HG03520 (cell line): ENCODE measurements at regions not wholly inside any gene's neighbourhood (a gene's known extent, or its start where the extent isn't known, plus 50 kb on each side); places are given as distances from the start of the nearest gene placed in this dataset.

Experiments used
- ATAC-seq: cut with Tn5 transposase; IDR thresholded peaks from one replicate; pipeline ENCODE4 v1.9.1; 2021; ENCODE audit warnings: mild to moderate bottlenecking, moderate library complexity; ENCODE audit not compliant: unreplicated experiment

DNA sequence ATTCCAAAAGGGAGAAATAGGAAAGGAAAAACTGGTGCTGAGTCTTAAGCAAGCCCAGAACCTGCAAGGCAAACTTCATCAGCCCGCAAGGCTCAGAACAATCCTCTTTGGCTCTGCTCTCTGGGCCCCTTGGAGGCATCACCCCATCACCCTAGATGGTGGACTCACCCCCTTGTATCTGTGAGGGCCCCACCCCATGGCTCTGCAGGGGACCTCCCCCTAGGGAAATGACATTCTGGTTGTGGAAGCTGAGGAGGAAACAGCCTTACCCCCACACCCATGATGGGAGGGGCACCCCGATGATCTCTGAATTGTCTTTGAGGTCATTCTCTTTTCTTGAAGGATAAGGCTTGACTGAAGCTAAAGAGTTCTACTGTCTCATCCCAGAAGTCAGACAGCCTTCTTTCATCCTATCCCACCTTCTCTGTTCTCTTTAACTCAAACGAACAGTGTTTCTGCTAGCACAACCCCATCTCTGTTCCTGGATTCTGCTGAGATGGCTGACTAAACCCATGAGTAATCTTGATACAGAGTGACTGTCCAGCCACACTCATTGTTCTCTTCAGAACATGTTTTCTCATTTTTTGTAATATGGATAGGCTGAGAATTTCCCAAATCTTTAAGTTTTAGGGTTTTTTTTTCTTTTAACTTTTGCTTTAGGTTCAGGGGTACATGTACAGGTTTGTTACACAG is 492.1 kb upstream of the MYT1L start:
- no peak for ATAC-seq

DNA sequence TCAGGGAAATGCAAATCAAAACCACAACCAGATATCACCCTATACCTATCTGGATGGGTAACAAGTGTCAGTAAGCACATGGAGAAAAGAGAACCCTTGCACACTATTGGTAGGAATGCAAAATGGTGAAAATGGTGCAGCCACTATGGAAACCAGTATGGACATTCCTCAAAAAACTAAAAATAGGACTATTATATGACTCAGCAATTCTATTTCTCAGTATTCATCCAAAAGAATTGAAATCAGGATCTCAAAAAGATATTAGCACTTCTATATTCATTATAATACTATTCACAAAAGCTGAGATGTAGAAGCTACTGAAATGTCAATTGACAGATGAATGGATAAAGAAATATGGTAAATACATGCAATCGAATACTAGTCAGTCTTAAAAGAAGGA is 491.1 kb upstream of the MYT1L start:
- ATAC-seq = no peak

DNA sequence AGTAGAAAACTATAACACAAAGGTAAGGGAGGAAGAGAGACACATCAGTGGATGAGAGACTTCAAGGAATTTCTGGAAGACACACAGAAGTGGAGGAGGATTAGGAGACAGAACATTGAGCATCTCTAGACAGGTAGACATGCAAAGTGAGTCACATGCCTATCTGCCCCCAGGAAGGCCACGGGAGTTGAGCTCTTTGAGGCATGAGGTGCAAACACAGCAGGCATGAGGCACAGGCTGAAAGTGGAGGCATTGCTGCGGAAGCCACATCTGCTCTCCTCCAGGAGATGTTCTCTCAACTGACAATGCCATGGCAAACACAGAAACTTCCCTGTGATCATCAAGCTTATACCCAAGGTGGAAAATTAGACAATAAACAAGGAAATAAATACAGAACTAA is 481.6 kb upstream of the MYT1L start:
- ATAC-seq = no peak

DNA sequence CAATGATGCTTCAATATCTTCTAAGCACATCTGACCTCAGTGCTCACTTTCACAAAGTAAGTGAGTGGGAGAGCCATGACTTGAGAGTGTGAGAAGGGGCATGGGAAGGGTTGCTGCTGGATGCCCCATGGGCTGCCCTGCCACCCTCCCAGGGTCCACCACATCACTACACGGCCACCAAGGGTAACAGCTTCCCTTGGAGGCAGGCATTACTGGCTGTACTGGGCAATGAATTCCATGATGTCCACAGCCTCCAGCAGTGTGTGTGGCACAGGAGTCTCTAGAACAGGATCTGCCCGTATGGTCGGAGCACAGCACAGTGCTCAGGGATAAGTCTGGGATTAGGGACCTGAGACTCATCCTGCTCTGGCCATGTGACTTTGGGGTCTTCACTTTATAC is 481.0 kb upstream of the MYT1L start:
- ATAC-seq = no peak

DNA sequence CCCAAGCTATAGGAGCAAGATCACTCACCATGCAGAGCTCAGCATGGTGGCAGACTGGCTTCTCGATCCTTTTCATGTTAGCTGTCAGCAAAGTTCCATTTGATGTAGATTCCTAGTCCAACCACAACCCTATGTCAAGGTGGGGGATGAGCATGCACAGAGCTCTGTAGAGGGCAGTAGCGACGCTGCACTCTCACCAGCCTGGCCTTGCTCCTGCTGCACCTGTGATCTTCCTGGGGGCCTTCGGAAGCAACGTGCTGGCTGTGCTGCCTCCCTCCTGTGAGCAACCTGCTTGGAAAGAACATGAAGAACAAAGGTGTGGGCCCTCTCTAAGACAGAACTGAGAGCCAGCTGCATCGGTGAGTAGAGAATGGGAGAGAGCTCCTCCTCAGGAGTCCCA is 479.4 kb upstream of the MYT1L start:
- no peak for ATAC-seq

DNA sequence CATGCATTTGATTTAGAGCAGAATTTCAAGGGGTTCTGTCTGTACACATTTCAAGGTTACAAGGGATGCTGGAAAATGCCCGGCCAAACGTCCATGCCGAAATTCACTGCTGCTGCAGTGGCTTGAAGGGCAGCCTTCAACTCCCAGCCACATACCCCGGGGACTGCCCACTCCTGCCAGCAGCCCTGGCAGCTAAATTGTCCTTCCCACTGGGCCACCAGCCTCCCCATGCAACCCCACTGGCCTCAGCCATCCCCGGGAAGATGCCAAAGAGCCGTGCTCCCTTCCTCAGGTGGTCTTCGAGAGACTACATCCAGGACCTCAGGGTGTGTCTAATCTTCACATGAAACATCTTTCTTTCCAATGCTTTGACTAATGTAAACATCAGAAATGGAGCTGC is 478.7 kb upstream of the MYT1L start:
- no peak for ATAC-seq

DNA sequence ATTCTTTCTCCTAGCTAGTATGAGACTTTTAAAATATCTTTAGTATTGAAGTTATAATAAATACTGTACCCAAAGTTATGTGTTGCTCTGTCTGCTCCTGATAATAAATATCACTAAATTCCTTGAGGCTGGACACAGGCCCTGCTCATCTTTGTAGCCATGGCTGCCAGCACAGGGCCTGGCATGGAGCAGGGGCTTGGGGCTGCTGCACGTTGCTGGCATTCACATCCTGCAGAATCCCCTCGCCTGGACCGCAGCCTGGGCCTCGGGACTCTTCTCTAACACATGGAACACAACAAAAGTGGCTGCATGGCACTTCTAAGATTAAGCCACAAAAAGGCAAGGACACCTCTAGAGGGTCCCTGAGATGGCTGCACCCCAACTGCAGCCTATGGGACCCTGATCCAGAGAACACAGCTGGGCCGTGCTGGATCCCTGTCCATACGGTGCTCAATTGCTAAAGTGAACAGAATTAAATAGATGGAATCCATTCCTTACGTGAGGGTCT is 477.5 kb upstream of the MYT1L start:
- no peak for ATAC-seq

DNA sequence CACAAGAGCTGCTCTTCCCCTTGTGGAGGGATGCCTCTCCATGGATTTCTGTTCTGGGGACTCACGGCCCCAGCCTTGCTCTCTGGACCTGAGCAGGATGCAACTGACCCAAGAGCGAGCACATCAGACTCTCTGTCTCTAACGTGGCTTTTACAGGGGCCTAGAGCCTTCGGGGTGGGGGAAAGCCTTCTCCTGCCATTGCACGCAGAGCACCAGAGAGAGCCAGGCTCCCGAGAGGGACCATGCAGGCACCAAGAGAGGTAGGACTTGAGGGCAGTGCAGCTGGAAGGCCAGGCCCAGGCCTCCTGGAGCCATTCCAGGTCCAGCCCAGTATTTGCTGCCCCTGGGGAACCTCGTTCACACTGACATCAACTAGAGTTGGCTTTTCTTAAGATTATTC is 475.6 kb upstream of the MYT1L start:
- no peak for ATAC-seq

DNA sequence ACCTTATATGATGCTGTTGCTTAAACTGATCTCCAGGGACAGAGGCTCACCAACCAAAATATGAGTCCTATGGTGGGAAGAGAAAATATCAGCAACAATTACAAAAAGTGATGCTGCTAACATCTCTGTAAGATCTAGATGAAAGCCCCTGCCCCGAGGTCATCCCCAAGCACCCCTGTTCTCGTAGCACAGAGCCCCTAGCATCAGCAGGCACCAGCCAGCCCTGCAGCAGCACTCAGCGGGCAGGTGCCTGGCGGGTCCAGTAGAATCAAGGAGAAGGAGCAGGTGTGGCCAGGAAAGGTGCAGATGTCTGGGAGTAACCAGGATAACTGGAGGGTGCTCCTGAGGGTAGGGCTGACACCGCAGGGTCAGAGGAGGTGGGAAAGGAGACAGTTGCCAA is 474.2 kb upstream of the MYT1L start:
- no peak for ATAC-seq

DNA sequence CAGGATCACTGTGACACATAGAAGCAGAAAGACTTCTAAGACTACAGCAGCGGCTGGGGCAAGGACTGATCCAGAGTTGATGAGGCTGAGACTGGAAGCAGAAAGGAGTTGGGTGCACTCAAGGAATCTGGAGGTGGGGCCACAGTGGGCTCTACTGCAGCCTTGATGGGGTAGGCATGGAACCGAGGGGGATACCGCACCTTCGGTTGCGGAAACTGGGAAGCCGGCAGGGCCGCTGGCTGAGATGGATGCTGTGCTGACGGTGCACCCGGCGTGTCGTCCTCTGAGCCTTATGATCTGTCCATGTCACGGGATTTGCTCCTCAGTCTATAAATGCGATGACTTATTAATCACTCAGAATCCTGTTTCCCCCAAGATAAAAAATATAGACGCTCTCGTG is 473.5 kb upstream of the MYT1L start:
- no peak for ATAC-seq

DNA sequence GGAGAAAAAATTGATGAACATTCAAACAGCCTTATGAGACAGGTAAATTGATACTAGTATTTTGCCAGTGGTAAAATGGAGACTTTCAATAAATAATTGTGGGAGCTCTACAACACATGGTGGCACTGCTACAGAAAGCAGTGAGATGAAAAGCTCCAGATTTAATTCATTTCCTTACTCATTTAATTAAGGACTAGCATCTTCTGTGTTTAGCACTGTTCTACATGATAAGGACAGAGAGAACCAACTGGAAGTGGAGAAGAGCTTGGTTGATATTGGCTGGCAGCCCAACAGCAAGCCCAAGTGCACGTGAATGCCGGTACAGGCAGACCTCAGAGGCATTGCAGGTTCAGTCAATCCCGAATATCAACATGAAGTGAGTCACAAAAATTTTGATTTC is 470.4 kb upstream of the MYT1L start:
- no peak for ATAC-seq

DNA sequence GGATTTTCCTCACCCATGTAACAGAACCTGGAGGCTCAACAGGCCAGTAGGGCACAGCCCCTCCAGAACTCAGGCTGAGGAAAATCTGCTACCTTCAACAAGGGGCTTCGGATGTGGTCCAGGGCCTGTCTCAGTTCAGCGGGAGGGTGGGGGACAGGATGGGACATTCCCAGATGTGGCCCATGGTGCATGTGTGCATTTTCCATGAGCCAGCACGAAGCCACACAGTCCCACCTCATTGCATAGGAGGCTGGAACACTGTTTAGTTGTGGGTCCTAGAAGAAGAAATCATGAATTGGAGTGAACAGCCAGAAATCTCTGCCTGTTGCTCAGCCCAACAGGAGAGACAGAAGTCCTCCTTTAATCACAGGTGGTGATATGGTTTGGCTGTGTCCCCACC is 469.6 kb upstream of the MYT1L start:
- no peak for ATAC-seq

DNA sequence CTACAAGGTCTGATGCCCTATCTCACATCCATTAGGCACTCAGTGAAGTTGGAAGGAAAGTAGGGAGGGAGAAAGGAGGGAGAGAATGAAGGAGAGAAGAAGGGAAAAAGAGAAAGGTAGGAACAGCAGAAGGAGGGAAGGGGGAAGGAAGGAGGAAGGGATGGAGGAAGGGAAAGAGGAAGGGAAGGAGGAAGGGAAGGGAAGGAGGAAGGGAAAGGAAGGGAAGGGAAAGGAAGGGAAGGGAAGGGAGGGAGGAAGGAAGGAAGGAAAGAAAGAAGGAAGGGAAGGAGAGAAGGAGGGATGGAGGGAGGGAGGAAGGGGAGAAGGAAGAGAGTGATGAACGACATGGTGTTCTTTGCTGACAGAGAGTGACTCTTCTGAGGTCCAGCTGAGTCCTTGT is 468.9 kb upstream of the MYT1L start:
- ATAC-seq = no peak

DNA sequence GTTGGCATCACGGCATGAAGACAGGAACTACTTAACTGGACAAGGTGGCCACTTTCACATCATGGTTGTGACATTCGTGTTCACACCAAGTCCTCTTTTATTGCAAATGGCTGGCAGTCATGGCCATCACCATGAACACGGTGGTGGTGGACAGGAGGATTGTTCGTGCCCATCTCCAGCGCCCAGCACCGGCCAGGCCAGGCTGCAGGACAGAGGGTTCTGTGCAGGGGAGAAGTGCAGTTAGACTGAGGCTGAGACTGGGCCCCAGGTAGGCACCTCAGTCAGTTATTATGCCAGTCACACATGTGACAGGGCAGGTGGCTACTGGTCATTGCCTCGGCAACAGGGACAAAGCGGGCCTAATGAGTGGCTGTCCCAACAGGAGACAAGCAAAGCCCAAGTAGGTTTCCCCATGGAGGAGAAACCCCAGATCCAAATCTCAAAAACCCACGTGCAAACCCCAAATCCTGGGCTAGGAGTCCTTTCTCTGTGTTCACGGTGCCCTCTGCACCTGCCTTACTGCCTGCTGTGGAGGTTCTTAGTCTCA is 468.1 kb upstream of the MYT1L start:
- ATAC-seq = no peak

DNA sequence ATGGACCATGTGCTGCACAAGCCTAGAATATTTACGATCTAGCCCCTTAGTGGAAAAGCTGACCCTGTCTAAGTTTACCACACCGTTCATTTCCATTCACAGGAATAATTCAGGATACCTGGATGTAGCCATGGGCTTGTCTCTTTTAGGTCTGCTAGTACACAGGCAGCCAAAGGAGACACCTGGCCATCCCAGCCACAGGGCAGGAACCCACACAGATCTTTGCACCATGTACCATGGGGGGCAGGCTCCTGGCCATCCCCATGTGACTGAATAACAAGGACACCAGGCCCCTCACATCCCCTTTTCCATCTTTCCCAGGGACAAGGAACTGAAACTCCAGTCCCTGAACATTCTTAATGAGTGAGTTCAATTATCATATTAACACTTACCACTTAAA is 467.3 kb upstream of the MYT1L start:
- ATAC-seq = no peak

DNA sequence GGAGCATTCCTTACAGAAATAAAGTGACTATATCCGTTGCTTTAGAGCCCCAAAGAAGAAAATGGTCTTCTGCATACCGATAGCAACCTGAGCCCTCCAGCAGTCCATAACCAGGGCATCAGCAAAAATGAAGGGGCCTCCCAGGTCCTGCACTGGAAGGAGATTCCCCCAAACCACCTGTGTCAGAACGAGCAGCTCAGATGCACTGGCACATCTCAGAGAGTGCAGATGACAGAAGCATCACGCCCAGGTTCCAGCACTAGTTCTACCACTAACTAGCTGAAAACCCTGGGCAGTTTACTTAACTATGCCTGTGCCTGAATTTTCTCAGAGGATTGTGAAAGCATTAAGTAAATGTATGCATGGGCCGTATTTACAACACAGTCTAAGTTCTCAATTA is 466.7 kb upstream of the MYT1L start:
- no peak for ATAC-seq

DNA sequence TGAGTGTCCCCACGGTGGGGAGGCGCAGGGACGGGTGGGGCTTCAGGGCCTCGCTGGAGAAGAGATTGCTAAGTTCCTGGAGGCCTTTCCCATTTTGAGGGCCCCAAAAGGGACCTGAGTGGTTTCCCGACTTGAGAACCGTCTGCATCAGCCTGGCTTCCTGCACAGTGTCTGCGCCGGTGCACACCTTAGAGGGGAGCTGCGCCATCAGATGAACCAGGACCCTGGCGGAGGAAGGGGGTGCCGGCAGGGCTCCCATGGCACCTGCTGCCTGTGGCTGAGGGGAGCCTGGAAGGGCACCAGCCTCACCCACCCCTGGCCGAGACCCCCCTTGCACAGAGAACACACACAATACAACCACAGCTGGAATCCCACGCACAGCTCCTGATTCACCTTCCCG is 465.1 kb upstream of the MYT1L start:
- no peak for ATAC-seq

DNA sequence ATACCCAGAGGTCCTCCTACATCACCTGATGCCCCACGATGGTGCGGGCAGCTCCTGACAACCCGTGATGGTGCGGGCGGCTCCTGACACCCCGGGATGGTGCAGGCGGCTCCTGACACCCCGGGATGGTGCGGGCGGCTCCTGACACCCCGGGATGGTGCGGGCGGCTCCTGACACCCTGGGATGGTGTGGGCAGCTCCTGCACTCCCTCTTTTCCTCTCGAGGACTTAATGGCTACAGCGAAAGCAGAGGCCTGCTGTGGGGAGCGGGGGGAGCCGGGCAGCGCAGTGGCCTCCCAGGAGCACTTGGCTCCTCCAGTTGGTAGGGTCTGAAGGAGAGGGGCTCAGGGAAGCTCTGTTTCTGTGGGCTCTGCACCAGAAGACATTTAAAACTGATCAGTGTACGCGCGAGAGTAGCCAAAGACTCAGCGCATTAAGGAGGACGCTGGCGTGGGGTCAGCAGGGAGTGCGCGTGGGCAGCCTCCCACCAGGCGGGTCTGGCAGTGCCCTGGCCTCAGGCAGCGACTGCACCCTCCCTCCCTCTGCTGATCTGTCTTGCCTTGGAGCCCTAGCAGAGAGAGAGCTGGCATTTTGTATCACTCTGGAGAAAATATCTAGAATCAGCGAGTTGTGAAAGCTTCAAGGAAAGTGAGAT is 464.5 kb upstream of the MYT1L start:
- ATAC-seq = no peak

DNA sequence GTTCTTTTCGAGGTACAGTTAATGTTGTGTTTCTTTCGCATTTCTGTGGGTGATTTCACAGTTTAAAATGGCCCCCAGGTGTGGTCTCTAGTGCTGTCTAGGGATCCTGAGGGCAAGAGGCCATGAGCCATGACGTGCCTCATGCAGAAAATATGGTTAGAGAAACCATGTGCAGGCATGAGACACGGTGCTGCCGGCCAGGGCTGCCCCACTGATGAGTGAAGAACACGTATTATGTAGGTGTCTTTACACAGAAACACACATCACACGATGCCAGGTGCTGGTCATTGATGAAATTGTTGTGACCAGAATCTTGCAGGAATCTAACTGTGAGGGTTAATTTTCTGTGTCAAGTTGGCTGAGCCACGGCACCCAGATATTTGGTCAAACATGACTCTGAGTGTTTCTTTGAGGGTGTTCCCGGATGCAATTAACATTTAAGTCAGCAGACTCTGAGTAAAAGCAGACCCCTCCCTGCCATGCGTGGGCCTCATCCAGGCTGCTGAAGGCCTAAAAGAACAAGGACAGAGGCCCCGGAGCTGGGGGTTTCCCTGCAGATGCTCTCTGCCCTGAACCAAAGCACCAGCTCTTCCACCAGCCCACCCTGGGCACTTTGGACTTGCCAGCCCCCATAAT is 463.0 kb upstream of the MYT1L start:
- no peak for ATAC-seq

DNA sequence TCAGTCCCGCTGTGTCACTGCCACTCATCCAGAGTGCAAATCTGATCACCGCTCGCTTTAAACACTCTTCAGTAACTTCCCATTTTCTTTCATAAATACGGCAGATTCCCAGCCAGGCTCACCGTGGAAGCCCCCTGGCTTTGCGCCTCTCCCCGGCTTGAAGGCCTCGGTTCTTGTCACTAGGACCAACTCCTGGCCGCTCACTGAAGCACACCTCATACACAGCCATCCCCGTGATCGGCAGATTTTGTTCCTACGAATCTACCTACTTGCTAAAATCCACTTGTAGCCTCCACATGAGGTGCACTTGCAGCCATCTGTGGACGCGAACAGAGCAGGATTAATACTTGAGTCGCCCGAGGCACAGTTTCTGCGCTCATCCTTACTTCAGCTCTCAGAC is 462.4 kb upstream of the MYT1L start:
- ATAC-seq = no peak

DNA sequence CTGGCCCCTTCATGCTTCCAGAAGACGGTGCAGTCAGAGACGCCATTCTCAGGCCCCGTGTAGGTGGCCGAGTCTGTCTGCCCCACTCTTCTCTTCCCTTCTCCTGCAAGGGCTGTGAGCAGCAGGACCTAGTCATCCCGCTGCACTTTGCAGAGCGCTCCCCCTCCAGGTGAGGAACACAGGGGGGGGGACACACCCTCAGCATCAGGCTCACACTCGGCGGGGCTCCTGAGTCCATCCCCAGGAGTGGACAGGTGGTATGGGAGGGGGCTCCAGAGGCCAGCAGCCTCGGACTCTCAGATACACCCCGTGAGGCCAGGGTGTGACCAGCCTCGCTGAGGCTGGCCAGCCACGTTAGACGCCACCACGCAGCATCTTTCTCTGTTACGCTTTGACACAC is 460.5 kb upstream of the MYT1L start:
- no peak for ATAC-seq

DNA sequence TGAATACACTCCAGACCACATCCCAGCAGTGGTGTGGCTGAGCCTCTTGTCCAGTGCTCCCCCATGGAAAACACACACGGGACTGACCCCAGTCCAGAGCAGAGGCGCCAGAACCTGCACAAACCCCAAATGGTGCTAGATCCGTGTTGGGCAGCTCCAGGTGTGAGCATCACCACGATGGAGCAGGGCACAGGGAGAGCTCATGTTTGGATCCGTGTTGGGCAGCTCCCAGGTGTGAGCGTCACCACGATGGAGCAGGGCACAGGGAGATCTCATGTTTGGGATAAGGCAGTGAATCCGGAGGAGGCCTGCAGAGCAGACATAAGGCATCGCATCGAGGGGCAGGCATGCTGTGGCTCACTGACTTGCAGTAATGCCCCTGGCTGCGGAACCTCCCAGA is 460.0 kb upstream of the MYT1L start:
- no peak for ATAC-seq
